ENCODE measurements at regions not wholly inside any gene's neighbourhood (a gene's known extent, or its start where the extent isn't known, plus 50 kb on each side); places are given as distances from the start of the nearest gene placed in this dataset.

DNA sequence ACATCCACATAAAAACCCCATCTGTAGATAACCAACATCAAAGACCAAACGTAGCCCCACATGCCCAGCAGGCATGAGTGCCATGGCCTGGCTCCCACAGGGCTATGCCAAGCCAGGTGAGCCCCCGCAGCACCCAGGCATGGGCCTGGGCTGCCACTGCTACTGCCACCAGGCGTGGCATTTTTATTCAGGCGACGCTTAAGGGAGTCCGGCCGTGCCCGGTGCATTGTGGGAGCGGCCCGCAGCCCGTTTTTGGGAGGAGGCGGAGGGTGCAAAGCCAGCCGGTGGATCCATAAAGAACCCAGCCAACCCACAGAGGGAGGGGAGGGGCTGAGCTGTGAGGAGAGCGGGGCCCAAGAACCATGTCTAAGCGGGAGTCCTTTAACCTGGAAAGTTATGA lies 83.6 kb downstream of the XIST start:
- ATAC-seq: no peak
- Mint-ChIP-seq H3K27ac (no peak overlapping the region), H3K9me3 (peaks cover 6 to 12% of the 10 kb centered on the region in 2 donors), H3K36me3 (peaks cover 0 to 5% of the 10 kb centered on the region in 2 donors)
- DNase-seq (ENCODE audit: low spot score in 2 of 2): no peak

DNA sequence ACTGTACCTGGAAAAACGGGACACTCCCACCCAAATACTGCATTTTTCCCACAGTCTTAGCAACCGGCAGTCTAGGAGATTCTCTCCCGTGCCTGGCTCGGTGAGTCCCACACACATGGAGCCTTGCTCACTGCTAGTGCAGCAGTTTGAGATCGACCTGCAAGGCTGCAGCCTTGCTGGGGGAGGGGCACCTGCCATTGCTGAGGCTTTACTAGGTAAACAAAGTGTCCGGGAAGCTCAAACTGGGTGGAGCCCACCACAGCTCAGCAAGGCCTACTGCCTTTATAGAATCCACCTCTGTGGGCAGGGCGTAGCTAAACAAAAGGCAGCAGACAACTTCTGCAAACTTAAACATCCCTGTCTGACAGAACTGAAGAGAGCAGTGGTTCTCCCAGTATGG lies 84.4 kb downstream of the XIST start:
- Mint-ChIP-seq H3K9me3 (peaks cover 3 to 9% of the 10 kb centered on the region in 2 donors), H3K27ac (no peak overlapping the region)
- ATAC-seq: no peak

GRCh38 chrX:73767017-73767416 lies 85.5 kb downstream of the XIST start:
- ATAC-seq (no peak), DNase-seq (ENCODE audit: low spot score in 2 of 2) (no peak)
- H3K36me3 Mint-ChIP-seq: no peaks in the 10 kb centered on the region
- H3K9me3 Mint-ChIP-seq: peaks cover 0 to 5% of the 10 kb centered on the region in 2 donors
- H3K27ac Mint-ChIP-seq: no peak overlapping the region

More for the DNA sequence above, 84.4 kb downstream of the XIST start:
- peaks cover 0 to 3% of the 10 kb centered on the region in 2 donors for H3K36me3 Mint-ChIP-seq
- no peak for DNase-seq (ENCODE audit: low spot score in 2 of 2)

GRCh38 chrX:73766431-73766795 lies 86.1 kb downstream of the XIST start:
- no peaks in the 10 kb centered on the region for H3K9me3 Mint-ChIP-seq
- no peak overlapping the region for H3K27ac Mint-ChIP-seq
- no peaks in the 10 kb centered on the region for H3K36me3 Mint-ChIP-seq
- ATAC-seq: no peak
- DNase-seq (ENCODE audit: low spot score in 2 of 2): no peak

DNA sequence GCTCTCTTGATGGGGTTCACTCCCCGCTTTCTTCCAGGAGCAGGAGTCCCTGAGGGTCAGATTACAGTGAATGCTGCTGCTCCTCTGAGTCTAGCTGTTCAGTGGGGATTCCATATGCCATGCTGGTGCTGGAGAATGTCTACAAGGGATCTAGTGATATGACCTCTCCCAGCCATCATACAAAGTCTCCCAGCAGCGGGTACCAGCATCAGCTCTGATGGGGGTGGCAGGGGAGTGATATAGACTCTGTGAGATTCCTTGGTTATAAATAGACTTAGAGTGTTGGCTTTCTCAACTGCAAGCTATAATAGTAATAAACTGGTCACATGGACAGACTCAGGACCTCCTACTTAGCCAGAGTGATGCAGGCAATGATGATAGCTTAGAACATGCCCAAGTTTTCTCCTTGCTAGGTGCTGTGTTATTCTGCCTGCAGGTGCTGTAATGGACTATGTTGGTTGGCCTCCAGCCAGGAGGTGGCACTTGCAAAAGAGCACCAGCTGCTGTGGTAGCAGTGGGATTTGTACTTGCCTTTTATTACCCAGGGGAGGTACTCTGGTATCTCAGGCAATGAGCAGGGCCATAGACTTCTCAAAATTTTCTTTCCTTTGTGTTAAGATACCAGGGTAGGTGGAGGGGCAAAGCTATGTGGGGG lies 86.6 kb downstream of the XIST start:
- ATAC-seq: no peak
- Mint-ChIP-seq H3K36me3 (no peaks in the 10 kb centered on the region), H3K27ac (no peak overlapping the region), H3K9me3 (no peaks in the 10 kb centered on the region)
- DNase-seq (ENCODE audit: low spot score in 2 of 2): no peak

- Mint-ChIP-seq H3K9me3 (no peaks in the 10 kb centered on the region), H3K27ac (no peak overlapping the region), H3K36me3 (no peaks in the 10 kb centered on the region)
- DNase-seq (ENCODE audit: low spot score in 2 of 2) (no peak), ATAC-seq (peak; percentile 39 to 82)
These were observed 94.3 kb downstream of the XIST start for GRCh38 chrX:73758250-73758649.

All from activated naive CD4-positive, alpha-beta T cell treated with anti-CD3 and anti-CD28 coated beads, Interleukin-2, amount 50 U/mL, for 72 hours (primary cell).